ENCODE measurements at regions not wholly inside any gene's neighbourhood (a gene's known extent, or its start where the extent isn't known, plus 50 kb on each side); places are given as distances from the start of the nearest gene placed in this dataset.
A peak's percentile ranks its signal among the peaks of the same experiment; 100 is the strongest.

- DNase-seq (ENCODE audit: low spot score) = no peak
- H3K9ac ChIP-seq (ENCODE audit: low read depth in 1 of 2, low read length in 2 of 2) = no peak overlapping the region
- no peaks in the 10 kb centered on the region for H3K4me1 ChIP-seq (ENCODE audit: control insufficient read depth in 4 of 4, insufficient read depth in 4 of 4, low read length in 3 of 4)
- 78% methylated on average over 1 of the region's 1 CpG for WGBS
- no peaks in the 10 kb centered on the region for H3K27me3 ChIP-seq (ENCODE audit: control insufficient read depth in 4 of 4, insufficient read depth in 4 of 4, low read length in 3 of 4)
- no peak overlapping the region for H3K27ac ChIP-seq (ENCODE audit: low read depth in 1 of 2, low read length in 2 of 2)
- no peaks in the 10 kb centered on the region for H3K36me3 ChIP-seq (ENCODE audit: control insufficient read depth in 4 of 4, insufficient read depth in 3 of 4, low read depth in 1 of 4, low read length in 3 of 4)
- H3K4me3 ChIP-seq (ENCODE audit: low read depth in 1 of 3, low read length in 3 of 3) = no peak overlapping the region
- no peaks in the 10 kb centered on the region for H3K9me3 ChIP-seq (ENCODE audit: control insufficient read depth in 4 of 4, low read length in 3 of 4)
- no peak for TF ChIP-seq TAF1 (conservative IDR thresholded peaks at IDR 0.05)
- TF ChIP-seq RXRA (IDR thresholded peaks at IDR 0.05) = no peak
- no peak for TF ChIP-seq CTCF (IDR thresholded peaks at IDR 0.05; ENCODE audit: low read depth, low read length, missing input control)
- no peak for TF ChIP-seq RAD21 (IDR thresholded peaks at IDR 0.05)
- TF ChIP-seq FOXA2 (IDR thresholded peaks at IDR 0.05) = no peak
- no peak for TF ChIP-seq JUND (IDR thresholded peaks at IDR 0.05)
- TF ChIP-seq ATF3 (IDR thresholded peaks at IDR 0.05) = no peak
- no peak for TF ChIP-seq MAX (IDR thresholded peaks at IDR 0.05)
Measured at GRCh38 chr5:60101573-60101972, 208.0 kb upstream of the PDE4D start.

GRCh38 chr5:60092671-60093422 lies 199.3 kb upstream of the PDE4D start:
- Histone ChIP-seq H3K4me3 (ENCODE audit: low read depth in 1 of 3, low read length in 3 of 3) (no peak overlapping the region), H3K9me3 (ENCODE audit: control insufficient read depth in 4 of 4, low read length in 3 of 4) (no peaks in the 10 kb centered on the region), H3K4me1 (ENCODE audit: control insufficient read depth in 4 of 4, insufficient read depth in 4 of 4, low read length in 3 of 4) (no peaks in the 10 kb centered on the region), H3K9ac (ENCODE audit: low read depth in 1 of 2, low read length in 2 of 2) (no peak overlapping the region), H3K36me3 (ENCODE audit: control insufficient read depth in 4 of 4, insufficient read depth in 3 of 4, low read depth in 1 of 4, low read length in 3 of 4) (no peaks in the 10 kb centered on the region), H3K27ac (ENCODE audit: low read depth in 1 of 2, low read length in 2 of 2) (no peak overlapping the region), H3K27me3 (ENCODE audit: control insufficient read depth in 4 of 4, insufficient read depth in 4 of 4, low read length in 3 of 4) (no peaks in the 10 kb centered on the region)
- WGBS = 80% methylated on average over 6 of the region's 6 CpGs
- no peak for DNase-seq (ENCODE audit: low spot score)
- TF ChIP-seq RXRA (IDR thresholded peaks at IDR 0.05) (no peak), NR2F2 (IDR thresholded peaks at IDR 0.05) (no peak), REST (IDR thresholded peaks at IDR 0.05) (no peak), JUND (IDR thresholded peaks at IDR 0.05) (no peak)

- H3K4me3 ChIP-seq (ENCODE audit: low read depth in 1 of 3, low read length in 3 of 3) = peak overlapping the region in 1 of 3 donors; percentile 14
- H3K27me3 ChIP-seq (ENCODE audit: control insufficient read depth in 4 of 4, insufficient read depth in 4 of 4, low read length in 3 of 4) = no peaks in the 10 kb centered on the region
- DNase-seq (ENCODE audit: low spot score) = no peak
- H3K4me1 ChIP-seq (ENCODE audit: control insufficient read depth in 4 of 4, insufficient read depth in 4 of 4, low read length in 3 of 4) = no peaks in the 10 kb centered on the region
- H3K9me3 ChIP-seq (ENCODE audit: control insufficient read depth in 4 of 4, low read length in 3 of 4) = no peaks in the 10 kb centered on the region
- no peak overlapping the region for H3K27ac ChIP-seq (ENCODE audit: low read depth in 1 of 2, low read length in 2 of 2)
- TF ChIP-seq MAX (IDR thresholded peaks at IDR 0.05) = no peak
- no peak for TF ChIP-seq RXRA (IDR thresholded peaks at IDR 0.05)
- TF ChIP-seq CTCF (IDR thresholded peaks at IDR 0.05; ENCODE audit: low read depth, low read length, missing input control) = no peak
- TF ChIP-seq HNF4G (IDR thresholded peaks at IDR 0.05) = no peak
- no peak for TF ChIP-seq FOXA1 (IDR thresholded peaks at IDR 0.05)
- TF ChIP-seq TAF1 (conservative IDR thresholded peaks at IDR 0.05) = no peak
- no peak for TF ChIP-seq REST (IDR thresholded peaks at IDR 0.05)
- no peak for TF ChIP-seq EGR1 (IDR thresholded peaks at IDR 0.05; ENCODE audit: low read depth in 2 of 2)
- TF ChIP-seq YY1 (IDR thresholded peaks at IDR 0.05) = no peak
- TF ChIP-seq SP1 (IDR thresholded peaks at IDR 0.05) = no peak
- H3K9ac ChIP-seq (ENCODE audit: low read depth in 1 of 2, low read length in 2 of 2) = no peak overlapping the region
- H3K36me3 ChIP-seq (ENCODE audit: control insufficient read depth in 4 of 4, insufficient read depth in 3 of 4, low read depth in 1 of 4, low read length in 3 of 4) = no peaks in the 10 kb centered on the region
Measured at GRCh38 chr5:60086583-60086982, 193.1 kb upstream of the PDE4D start.

All from liver (tissue), 8 donors.